Ascending aorta (tissue), 2 donors: ENCODE measurements at regions not wholly inside any gene's neighbourhood (a gene's known extent, or its start where the extent isn't known, plus 50 kb on each side); places are given as distances from the start of the nearest gene placed in this dataset.

Experiments used
- DNase-seq, 2 donors: peaks; one replicate each; pipeline ENCODE4 v3.0.0-alpha.2; 2019; ENCODE audit warnings: low spot score in 2 of 2
- H3K27ac ChIP-seq, 2 donors: fragments of 200-600 bp; sonication (generic); one replicate each; pipeline ENCODE4 v1.5.1; 2016 to 2017; ENCODE audit warnings: mild to moderate bottlenecking in 1 of 2
- H3K27me3 ChIP-seq: fragments of 200-600 bp; sonication (generic); one replicate; pipeline ENCODE4 v1.5.1; 2017
- H3K36me3 ChIP-seq, 2 donors: fragments of 200-600 bp; sonication (generic); one replicate each; pipeline ENCODE4 v1.5.1; 2016
- H3K4me1 ChIP-seq, 2 donors: fragments of 200-600 bp; sonication (generic); one replicate each; pipeline ENCODE4 v1.5.1; 2016 to 2017; ENCODE audit warnings: mild to moderate bottlenecking in 1 of 2
- H3K4me3 ChIP-seq, 2 donors: fragments of 200-600 bp; sonication (generic); one replicate each; pipeline ENCODE4 v1.5.1; 2016 to 2017; ENCODE audit warnings: mild to moderate bottlenecking in 1 of 2
- H3K9me3 ChIP-seq, 2 donors: fragments of 200-600 bp; sonication (generic); one replicate each; pipeline ENCODE4 v1.5.1; 2016
- intact Hi-C: fragments of 100-400 bp; cut with DNase I; formaldehyde crosslinking; loops from one replicate; pipeline ENCODE4 v1.15.1; 2023
- TF ChIP-seq, protein P1 (sequence below), 3 experiments: fragments of 200-600 bp in 2 of 3; fragments of 450-650 bp in 1 of 3; sonication (generic) in 2 of 3; IDR thresholded peaks; one replicate each; pipeline ENCODE4 v1.5.1; 2016 to 2019; ENCODE audit warnings: antibody characterized with exemption in 3 of 3, mild to moderate bottlenecking in 1 of 3, moderate library complexity in 1 of 3

DNA sequence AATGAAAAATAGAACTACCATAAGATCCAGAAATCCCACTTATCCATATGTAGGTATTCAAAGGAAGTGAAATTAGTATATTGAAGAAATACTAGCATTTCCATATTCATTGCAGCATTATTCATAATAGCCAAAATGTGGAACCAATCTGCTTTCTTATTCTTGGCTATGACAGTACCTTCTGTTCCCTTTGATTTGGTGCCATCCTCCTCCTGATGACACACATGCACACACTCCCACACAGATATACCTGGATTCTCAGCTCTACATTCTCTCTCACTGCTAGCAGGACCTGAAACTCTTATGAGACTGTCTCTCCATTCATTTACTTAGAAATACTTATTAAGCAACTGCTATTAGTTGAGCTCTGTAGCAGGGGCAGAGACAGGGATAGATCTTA, 582.6 kb upstream of the TENM4 start:
- no peaks in the 10 kb centered on the region for H3K27me3 ChIP-seq
- intact Hi-C loops, result no loop called here
- no peak for DNase-seq
- no peaks in the 10 kb centered on the region for H3K9me3 ChIP-seq
- no peak overlapping the region for H3K4me3 ChIP-seq
- TF ChIP-seq, protein P1, sequence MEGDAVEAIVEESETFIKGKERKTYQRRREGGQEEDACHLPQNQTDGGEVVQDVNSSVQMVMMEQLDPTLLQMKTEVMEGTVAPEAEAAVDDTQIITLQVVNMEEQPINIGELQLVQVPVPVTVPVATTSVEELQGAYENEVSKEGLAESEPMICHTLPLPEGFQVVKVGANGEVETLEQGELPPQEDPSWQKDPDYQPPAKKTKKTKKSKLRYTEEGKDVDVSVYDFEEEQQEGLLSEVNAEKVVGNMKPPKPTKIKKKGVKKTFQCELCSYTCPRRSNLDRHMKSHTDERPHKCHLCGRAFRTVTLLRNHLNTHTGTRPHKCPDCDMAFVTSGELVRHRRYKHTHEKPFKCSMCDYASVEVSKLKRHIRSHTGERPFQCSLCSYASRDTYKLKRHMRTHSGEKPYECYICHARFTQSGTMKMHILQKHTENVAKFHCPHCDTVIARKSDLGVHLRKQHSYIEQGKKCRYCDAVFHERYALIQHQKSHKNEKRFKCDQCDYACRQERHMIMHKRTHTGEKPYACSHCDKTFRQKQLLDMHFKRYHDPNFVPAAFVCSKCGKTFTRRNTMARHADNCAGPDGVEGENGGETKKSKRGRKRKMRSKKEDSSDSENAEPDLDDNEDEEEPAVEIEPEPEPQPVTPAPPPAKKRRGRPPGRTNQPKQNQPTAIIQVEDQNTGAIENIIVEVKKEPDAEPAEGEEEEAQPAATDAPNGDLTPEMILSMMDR (IDR thresholded peaks at IDR 0.05), result no peak
- H3K36me3 ChIP-seq, result no peaks in the 10 kb centered on the region
- H3K4me1 ChIP-seq, result no peaks in the 10 kb centered on the region
- no peak overlapping the region for H3K27ac ChIP-seq

DNA sequence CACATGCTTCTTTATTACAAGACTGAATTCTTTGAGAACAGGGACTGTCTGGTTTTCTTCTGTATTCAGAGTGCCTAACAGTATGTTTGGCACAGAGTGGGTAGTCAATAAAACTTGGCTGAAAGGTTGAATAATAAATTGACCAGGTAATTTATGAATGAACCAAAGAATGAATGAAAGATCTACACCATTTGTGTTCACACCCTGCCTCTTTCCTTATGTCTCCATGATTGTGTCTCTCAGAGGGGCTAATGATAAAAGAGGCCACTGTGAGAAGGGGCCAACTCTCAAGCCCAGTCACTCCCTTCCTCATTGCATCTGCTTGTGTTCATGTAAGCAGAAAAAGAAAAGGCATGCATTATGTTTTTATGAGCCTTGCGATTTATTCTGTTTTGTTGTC, 569.7 kb upstream of the TENM4 start:
- TF ChIP-seq, protein P1 (IDR thresholded peaks at IDR 0.05), result no peak
- Histone ChIP-seq H3K27ac (no peak overlapping the region), H3K4me3 (no peak overlapping the region), H3K27me3 (no peaks in the 10 kb centered on the region), H3K9me3 (no peaks in the 10 kb centered on the region), H3K36me3 (no peaks in the 10 kb centered on the region), H3K4me1 (no peaks in the 10 kb centered on the region)
- intact Hi-C loops, result no loop called here
- no peak for DNase-seq

DNA sequence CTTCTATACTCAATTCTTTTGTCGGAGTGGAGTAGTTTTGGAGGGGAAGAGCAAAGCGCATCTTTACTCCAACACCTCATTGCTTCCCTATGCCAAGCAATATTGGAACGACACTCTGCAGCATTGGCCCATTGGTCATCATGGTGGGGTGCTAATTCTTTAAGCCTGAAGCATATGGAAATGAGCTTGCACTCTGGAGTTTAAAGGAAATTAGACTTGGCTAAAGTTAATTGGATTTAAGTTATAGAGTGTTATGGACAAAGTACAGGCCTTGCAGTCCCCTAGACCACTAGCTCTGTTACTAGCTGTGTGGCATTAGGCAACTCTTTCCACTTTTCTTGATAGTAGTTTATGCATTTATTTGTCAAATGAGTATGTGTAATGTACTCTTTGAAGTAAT, 568.3 kb upstream of the TENM4 start:
- TF ChIP-seq, protein P1 (IDR thresholded peaks at IDR 0.05), result no peak
- intact Hi-C loops, result no loop called here
- no peaks in the 10 kb centered on the region for H3K9me3 ChIP-seq
- H3K4me3 ChIP-seq, result no peak overlapping the region
- no peak for DNase-seq
- H3K36me3 ChIP-seq, result no peaks in the 10 kb centered on the region
- no peaks in the 10 kb centered on the region for H3K4me1 ChIP-seq
- no peak overlapping the region for H3K27ac ChIP-seq
- no peaks in the 10 kb centered on the region for H3K27me3 ChIP-seq

DNA sequence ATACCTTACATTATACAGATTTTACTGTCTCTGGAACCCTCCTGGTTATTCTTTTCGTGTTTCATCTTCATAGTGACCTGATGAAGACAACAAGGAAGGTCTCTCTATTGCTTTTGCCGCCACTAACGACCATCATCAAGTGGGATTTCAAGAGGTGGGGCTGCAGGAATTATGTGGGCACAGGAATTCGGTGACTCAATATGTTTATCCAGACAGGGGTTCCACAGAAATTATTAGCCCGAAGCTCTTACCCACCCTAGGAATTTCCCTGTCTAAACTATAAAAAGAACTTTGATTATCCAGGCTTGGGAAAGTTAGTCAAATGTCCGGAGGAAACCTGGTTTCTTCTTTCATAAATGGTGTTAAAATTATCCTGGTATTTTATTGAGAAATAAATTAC, 566.8 kb upstream of the TENM4 start:
- no peak for DNase-seq
- no peaks in the 10 kb centered on the region for H3K9me3 ChIP-seq
- TF ChIP-seq, protein P1 (IDR thresholded peaks at IDR 0.05), result no peak
- no peaks in the 10 kb centered on the region for H3K27me3 ChIP-seq
- no peaks in the 10 kb centered on the region for H3K36me3 ChIP-seq
- intact Hi-C loops, result no loop called here
- H3K27ac ChIP-seq, result no peak overlapping the region
- H3K4me1 ChIP-seq, result no peaks in the 10 kb centered on the region
- H3K4me3 ChIP-seq, result no peak overlapping the region

DNA sequence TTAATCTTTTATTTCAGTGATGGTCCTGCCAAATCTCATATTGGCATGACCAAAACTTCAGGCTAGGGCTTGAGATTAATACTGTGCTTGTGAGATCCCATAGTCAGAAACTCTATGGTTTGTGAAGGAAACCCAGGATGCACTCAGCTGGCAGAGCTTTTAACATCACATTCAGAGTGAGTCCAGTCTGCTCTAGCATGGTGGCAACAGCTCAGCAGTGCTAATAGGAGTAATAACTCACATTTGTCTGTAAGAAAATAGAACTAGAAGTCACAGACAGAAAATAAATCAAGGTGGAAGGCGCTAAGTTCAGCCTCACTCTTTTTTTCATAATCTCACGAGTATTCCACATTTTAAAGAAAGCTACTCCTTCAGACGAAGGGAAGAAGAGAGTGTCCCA, 549.3 kb upstream of the TENM4 start:
- Histone ChIP-seq H3K4me3 (no peak overlapping the region), H3K36me3 (no peaks in the 10 kb centered on the region), H3K4me1 (no peaks in the 10 kb centered on the region), H3K27me3 (no peaks in the 10 kb centered on the region), H3K27ac (no peak overlapping the region), H3K9me3 (no peaks in the 10 kb centered on the region)
- no peak for DNase-seq
- intact Hi-C loops, result no loop called here
- TF ChIP-seq, protein P1 (IDR thresholded peaks at IDR 0.05), result no peak

DNA sequence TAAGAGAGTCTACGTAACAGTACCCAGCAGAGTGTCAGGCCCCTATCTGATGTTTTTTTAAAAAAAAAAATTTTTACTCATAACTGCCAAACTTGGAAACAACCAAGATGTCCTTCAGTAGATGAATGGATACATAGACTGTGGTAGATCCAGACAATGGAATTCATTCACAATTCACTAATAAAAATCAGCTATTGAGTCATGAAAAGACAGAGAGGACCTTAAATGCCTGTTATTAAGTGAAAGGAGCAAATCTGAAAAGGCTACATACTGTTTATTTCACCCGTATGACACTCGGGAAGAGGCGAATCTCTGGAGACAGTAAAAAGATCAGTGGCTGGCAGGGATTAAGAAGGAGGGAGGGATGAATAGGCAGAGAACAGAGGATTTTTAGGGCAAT, 541.4 kb upstream of the TENM4 start:
- no peaks in the 10 kb centered on the region for H3K36me3 ChIP-seq
- TF ChIP-seq, protein P1 (IDR thresholded peaks at IDR 0.05), result no peak

More for the DNA sequence above, 541.4 kb upstream of the TENM4 start:
- H3K4me1 ChIP-seq, result no peaks in the 10 kb centered on the region
- H3K9me3 ChIP-seq, result no peaks in the 10 kb centered on the region
- H3K27ac ChIP-seq, result no peak overlapping the region
- no peak overlapping the region for H3K4me3 ChIP-seq
- no peaks in the 10 kb centered on the region for H3K27me3 ChIP-seq
- intact Hi-C loops, result no loop called here
- DNase-seq, result no peak
